Memory B cell (primary cell): ENCODE measurements at regions not wholly inside any gene's neighbourhood (a gene's known extent, or its start where the extent isn't known, plus 50 kb on each side); places are given as distances from the start of the nearest gene placed in this dataset.
"Not testable (repeated sequence)": the region's sequence is repeated elsewhere in the genome, so short reads cannot be mapped to it uniquely, and the experiment has no call there.

Experiments
- ATAC-seq: fragments of 150-1000 bp; cut with Tn5 transposase; 2 replicates; pipeline ENCODE4 v1.10.0; 2021; ENCODE audit warnings: low read depth, mild to moderate bottlenecking, moderate library complexity
- DNase-seq, 2 donors: peaks; one replicate each; pipeline ENCODE4 v3.0.0; 2022; ENCODE audit warnings: low spot score in 2 of 2
- H3K27ac Mint-ChIP-seq: one replicate; pipeline ENCODE4 v1.8.0; 2022; ENCODE audit warnings: mild to moderate bottlenecking, moderate library complexity, mixed read lengths
- H3K27me3 Mint-ChIP-seq: one replicate; pipeline ENCODE4 v1.8.0; 2022; ENCODE audit warnings: mixed read lengths
- H3K36me3 Mint-ChIP-seq: one replicate; pipeline ENCODE4 v1.8.0; 2022; ENCODE audit warnings: mild to moderate bottlenecking, mixed read lengths
- H3K4me1 Mint-ChIP-seq: one replicate; pipeline ENCODE4 v1.8.0; 2022; ENCODE audit warnings: mixed read lengths
- H3K4me3 Mint-ChIP-seq: one replicate; pipeline ENCODE4 v1.8.0; 2022; ENCODE audit warnings: mild to moderate bottlenecking, moderate library complexity, mixed read lengths
- H3K9me3 Mint-ChIP-seq: one replicate; pipeline ENCODE4 v1.8.0; 2022; ENCODE audit warnings: mixed read lengths

DNA sequence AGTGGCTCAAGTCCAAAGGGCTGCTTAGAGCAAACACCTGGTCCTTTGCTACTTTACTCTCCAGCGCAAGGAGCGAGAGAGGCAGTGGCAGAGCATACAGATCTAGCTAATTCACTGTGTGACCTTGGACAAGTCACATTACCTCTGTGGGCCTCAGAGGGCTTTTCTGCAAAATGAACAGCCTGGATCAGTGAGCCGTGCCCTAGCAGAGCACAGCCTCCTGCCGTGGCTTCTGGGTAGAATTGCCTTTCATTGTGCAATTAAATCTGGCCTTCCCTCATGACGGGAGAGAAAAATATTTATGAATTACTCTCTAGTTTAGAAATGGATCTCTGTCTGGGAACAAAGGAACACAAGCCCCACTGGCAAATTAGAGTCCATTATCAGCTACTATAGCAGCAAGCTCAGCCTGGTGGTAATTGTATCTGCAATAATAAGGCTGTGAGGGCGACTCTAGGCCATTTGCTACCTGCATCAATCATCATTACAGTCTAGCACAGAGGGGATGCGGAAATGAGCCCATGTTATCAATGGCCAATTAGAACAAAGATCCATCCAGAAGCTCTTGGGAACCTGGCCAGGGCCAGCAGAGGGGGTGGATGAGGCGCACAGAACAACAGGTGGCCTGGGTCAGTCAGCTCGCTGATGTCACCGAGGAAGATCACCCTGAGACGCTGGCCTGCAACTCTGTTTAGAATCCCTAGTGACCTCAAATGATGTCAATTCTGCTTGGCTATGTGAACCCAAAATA, 114.2 kb upstream of the LY86 start:
- ATAC-seq (no peak), DNase-seq (no peak)
- peaks cover 7% of the 10 kb centered on the region for H3K9me3 Mint-ChIP-seq
- peaks cover 4% of the 10 kb centered on the region for H3K4me1 Mint-ChIP-seq
- peaks cover 16% of the 10 kb centered on the region for H3K36me3 Mint-ChIP-seq
- H3K27ac Mint-ChIP-seq: no peak overlapping the region
- no peak overlapping the region for H3K4me3 Mint-ChIP-seq
- no peaks in the 10 kb centered on the region for H3K27me3 Mint-ChIP-seq

DNA sequence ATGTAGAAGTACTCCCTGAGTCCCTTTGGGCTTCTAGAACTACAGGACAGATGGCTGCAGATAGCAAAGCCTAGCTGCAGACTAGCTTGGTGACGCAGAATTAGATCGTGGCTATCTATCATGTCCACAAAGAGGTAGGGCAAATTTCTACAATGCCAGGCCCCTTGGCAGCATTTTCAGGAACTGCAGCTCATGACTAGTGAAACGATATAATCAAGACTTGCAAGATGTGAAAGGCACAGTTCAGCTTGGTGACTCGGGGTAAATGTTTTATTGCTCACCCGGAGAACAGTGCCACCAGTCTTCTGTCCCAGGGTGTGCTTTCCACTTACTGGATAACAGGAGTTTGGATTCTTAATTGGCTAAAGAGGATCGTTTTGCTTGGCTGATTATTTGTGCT, 108.7 kb upstream of the LY86 start:
- Mint-ChIP-seq H3K27ac (no peak overlapping the region), H3K4me1 (no peaks in the 10 kb centered on the region), H3K4me3 (no peak overlapping the region), H3K9me3 (peaks cover 3% of the 10 kb centered on the region), H3K27me3 (no peaks in the 10 kb centered on the region), H3K36me3 (peaks cover 22% of the 10 kb centered on the region)
- DNase-seq (no peak), ATAC-seq (no peak)

DNA sequence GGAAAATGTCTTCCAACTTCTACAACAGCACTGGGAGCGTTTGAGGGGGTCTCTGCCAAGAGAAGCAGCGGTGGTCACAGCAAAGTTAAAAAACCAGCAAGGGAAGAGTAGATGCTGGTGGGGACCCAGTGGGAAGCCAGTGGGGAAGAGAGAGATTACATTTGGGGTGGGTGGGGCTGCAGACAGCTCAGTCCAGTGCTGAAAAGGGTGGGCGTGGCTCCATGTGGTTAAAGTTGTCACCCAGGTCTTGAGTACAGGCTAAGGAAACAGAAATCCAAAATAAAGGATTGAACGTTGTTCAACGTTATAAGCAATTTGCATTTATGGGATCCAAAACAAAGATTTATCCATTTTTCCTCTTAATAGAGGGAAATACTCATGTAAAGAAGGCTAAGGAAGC, 106.3 kb upstream of the LY86 start:
- no peak for DNase-seq
- Mint-ChIP-seq H3K36me3 (peaks cover 18% of the 10 kb centered on the region), H3K4me1 (no peaks in the 10 kb centered on the region), H3K9me3 (peaks cover 3% of the 10 kb centered on the region), H3K27me3 (no peaks in the 10 kb centered on the region), H3K4me3 (no peak overlapping the region), H3K27ac (no peak overlapping the region)
- no peak for ATAC-seq

DNA sequence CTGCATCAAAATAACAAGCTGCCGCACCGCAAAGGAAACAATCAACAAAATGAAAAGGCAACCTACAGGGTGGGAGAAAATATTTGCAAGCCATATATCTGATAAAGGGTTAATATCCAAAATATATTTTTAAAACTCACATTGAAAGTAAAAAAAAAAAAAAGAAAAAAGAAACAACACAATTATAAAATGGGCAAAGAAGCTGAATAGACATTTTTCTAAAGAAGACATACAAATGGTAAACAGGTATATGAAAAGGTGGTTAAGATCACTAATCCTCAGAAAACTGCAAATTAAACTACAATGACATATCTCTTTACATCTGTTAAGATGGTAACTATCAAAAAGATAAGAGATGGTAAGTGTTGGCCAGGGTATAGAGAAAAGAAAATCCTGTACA, 105.4 kb upstream of the LY86 start:
- DNase-seq (no peak), ATAC-seq (no peak)
- Mint-ChIP-seq H3K27ac (no peak overlapping the region), H3K9me3 (peaks cover 3% of the 10 kb centered on the region), H3K4me1 (no peaks in the 10 kb centered on the region), H3K36me3 (peaks cover 18% of the 10 kb centered on the region), H3K27me3 (no peaks in the 10 kb centered on the region), H3K4me3 (no peak overlapping the region)

DNA sequence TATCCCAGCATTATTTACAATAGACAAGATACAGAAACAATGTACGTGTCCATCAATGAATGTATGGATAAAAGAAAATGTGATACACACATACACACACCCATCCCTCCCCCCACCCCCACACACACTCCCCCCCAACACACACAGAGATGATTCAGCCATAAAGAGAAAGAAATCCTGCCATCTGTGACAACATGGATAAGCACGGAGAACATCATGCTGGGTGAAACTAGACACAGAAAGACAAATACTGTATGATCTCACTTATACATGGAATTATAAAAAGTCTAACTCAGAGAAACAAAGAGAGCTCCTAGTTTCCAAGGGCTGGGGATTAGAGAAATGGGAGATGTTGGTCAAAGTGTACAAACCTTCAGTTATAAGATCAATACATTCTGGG, 104.8 kb upstream of the LY86 start:
- Mint-ChIP-seq H3K9me3 (peaks cover 3% of the 10 kb centered on the region), H3K27me3 (no peaks in the 10 kb centered on the region), H3K36me3 (peaks cover 18% of the 10 kb centered on the region), H3K4me3 (no peak overlapping the region), H3K27ac (no peak overlapping the region), H3K4me1 (no peaks in the 10 kb centered on the region)
- ATAC-seq (no peak), DNase-seq (no peak)

DNA sequence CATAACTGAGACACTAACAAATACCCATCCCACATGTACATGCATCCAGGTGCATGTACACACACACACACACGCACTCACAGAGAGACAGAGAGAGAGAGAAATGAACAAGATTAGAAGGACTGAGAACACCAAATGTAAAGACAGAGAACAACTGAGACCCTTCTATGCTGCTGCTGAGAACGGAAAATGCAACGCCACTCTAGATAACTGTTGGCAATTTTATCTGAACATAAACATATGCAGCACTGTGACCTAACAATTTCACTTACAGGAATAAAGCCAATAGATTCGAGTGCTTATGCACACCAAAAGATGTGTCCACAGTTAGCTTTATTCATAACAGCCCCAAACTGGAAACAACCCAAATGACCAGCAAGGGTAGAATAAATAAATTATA, 103.8 kb upstream of the LY86 start:
- Mint-ChIP-seq H3K9me3 (peaks cover 3% of the 10 kb centered on the region), H3K4me1 (no peaks in the 10 kb centered on the region), H3K27me3 (no peaks in the 10 kb centered on the region), H3K27ac (no peak overlapping the region), H3K36me3 (peaks cover 16% of the 10 kb centered on the region), H3K4me3 (no peak overlapping the region)
- no peak for ATAC-seq
- no peak for DNase-seq

DNA sequence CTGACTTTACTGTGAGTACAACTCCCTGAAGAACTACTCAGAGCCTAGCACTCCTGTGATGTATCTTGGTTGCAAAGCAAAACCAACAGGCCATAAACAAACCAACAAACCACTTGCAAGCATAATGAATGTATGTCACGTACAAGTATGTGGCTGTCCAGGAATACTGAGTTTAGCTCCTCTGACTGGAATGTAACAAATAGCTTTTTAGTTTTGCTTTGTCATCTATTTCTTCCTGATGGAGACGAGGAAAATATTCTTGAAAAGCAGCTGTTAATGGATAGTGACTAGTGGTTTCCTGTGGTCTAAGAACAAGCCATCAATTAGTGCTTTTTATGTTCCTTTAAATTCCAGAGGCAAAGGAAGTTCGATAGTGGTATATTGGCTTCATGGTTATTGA, 101.9 kb upstream of the LY86 start:
- Mint-ChIP-seq H3K9me3 (peaks cover 3% of the 10 kb centered on the region), H3K27me3 (no peaks in the 10 kb centered on the region), H3K4me3 (no peak overlapping the region), H3K4me1 (no peaks in the 10 kb centered on the region), H3K36me3 (peaks cover 12% of the 10 kb centered on the region), H3K27ac (no peak overlapping the region)
- ATAC-seq (no peak), DNase-seq (no peak)

DNA sequence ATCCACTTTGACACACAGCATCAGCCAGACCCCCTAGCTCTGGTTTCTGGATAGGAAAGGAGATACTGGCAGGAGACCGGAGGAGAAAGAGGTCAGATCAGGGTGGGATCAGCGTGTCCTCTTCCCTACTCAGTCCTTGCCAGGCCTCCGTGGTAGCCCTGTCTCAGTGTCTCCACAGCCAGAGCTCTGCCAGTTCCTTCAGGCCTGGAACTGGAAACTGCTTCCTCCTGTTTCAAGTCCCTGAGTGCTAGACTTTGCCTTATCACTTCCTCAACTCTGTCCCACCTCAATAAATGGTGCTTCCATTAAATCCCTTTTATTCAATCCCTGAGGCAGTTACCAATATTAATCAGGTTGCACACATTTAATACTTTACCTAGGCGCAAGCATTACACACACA, 96.8 kb upstream of the LY86 start:
- DNase-seq: no peak
- Mint-ChIP-seq H3K36me3 (peaks cover 7% of the 10 kb centered on the region), H3K27me3 (no peaks in the 10 kb centered on the region), H3K4me1 (no peaks in the 10 kb centered on the region), H3K27ac (no peak overlapping the region), H3K9me3 (no peaks in the 10 kb centered on the region), H3K4me3 (no peak overlapping the region)
- ATAC-seq: no peak

DNA sequence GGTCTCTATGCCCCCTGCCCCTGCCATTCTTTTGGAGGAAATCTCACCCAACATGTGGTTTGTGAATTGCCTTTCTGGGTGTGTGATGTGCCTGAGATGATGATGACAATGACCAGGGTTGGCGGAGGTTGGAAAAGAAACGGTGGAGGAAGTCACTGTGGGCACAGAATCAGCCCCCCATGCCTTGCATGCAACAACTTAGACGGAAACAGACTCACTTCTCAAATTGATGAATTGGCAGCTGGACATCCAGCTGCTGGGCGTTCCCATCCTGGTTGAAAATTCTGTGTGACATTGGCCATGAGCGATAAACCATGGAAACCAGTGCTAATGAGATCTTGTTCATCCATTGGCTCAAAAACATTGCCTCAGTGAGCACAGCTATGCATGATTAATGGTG, 95.8 kb upstream of the LY86 start:
- no peaks in the 10 kb centered on the region for H3K27me3 Mint-ChIP-seq
- ATAC-seq: no peak
- H3K4me3 Mint-ChIP-seq: no peak overlapping the region
- no peaks in the 10 kb centered on the region for H3K9me3 Mint-ChIP-seq
- peaks cover 7% of the 10 kb centered on the region for H3K36me3 Mint-ChIP-seq
- DNase-seq: no peak
- no peak overlapping the region for H3K27ac Mint-ChIP-seq
- H3K4me1 Mint-ChIP-seq: no peaks in the 10 kb centered on the region

DNA sequence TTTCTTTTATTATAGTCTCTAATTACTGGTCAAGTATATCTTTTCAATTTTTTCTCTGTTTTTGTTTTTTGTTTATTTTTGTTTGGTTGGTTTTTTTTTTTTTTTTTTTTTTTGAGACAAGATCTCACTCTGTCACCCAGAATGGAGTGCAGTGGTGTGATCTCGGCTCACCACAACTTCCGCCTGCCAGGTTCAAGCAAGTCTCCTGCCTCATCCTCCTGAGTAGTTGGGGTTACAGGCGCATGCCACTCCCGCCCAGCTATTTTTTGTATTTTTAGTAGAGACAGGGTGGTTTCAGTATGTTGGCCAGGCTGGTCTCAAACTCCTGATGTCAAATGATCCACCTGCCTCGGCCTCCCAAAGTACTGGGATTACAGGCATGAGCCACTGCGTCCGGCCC, 94.4 kb upstream of the LY86 start:
- not testable (repeated sequence) for ATAC-seq, H3K4me3 Mint-ChIP-seq, H3K36me3 Mint-ChIP-seq, H3K27me3 Mint-ChIP-seq, H3K27ac Mint-ChIP-seq, H3K9me3 Mint-ChIP-seq, H3K4me1 Mint-ChIP-seq, DNase-seq

DNA sequence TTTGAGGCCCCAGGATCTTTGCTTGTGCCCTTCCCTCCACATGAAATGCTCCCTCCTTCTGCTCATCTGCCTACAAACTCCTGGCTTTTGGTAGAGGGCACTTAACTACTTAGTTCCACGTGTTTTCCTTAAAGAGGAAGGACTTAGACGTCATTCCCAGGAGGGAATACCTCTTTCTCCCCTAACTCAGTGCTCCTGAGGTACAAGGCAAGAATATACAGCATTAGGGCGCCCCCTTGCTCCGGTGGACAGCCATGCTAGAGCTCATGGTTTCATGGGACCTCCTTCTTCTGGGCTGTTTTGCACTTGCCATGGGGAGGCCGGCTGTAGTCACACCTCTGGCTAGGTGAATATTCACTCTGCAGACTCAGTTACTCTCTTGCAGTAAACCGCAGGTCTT, 93.8 kb upstream of the LY86 start:
- Mint-ChIP-seq H3K4me3 (no peak overlapping the region), H3K27ac (peak overlapping the region; percentile 46), H3K27me3 (no peaks in the 10 kb centered on the region), H3K9me3 (no peaks in the 10 kb centered on the region), H3K36me3 (peaks cover 7% of the 10 kb centered on the region), H3K4me1 (no peaks in the 10 kb centered on the region)
- DNase-seq: peak; percentile 30 to 43
- ATAC-seq: peak; percentile 52

DNA sequence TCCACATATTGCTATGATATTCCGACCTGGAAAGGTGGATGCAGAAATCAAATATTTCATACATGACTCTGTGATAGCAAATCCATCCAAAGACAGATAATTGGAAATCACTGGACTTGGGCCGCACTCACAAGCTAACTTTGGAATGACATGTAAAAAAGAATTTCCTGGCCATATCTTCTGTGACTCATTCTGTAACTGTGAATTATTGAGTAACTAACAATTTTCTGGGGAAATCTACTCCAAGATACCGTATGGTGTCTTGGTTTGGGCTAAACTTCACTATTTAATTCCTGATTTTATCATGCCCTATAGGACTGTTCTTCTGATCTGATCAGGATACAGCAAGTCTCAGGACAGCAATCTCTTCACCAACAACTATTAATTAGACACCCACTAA, 92.7 kb upstream of the LY86 start:
- Mint-ChIP-seq H3K9me3 (no peaks in the 10 kb centered on the region), H3K4me3 (no peak overlapping the region), H3K4me1 (no peaks in the 10 kb centered on the region), H3K27me3 (no peaks in the 10 kb centered on the region), H3K36me3 (peaks cover 7% of the 10 kb centered on the region), H3K27ac (no peak overlapping the region)
- no peak for DNase-seq
- no peak for ATAC-seq

DNA sequence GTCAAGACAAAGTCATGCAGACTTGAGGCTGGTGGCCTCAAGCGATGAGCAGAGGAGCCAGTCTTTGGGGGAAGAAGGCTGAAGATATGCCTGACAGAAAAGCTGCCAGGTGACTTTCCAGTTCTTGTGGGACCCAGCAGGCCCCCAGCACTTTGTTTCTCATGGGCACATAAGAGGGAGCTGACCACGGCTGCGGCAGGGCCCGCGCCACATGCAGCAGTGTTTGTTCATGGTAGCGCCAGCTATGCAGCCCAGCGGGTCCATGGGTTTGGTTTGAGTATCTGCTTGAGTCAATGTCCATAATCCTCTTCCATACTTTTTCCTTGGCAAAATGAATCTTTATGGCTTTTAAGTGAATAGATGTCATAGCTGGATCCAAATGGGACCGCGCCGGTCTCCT, 91.0 kb upstream of the LY86 start:
- H3K4me1 Mint-ChIP-seq: no peaks in the 10 kb centered on the region
- DNase-seq (no peak), ATAC-seq (no peak)
- no peak overlapping the region for H3K27ac Mint-ChIP-seq
- no peaks in the 10 kb centered on the region for H3K27me3 Mint-ChIP-seq
- no peak overlapping the region for H3K4me3 Mint-ChIP-seq
- H3K9me3 Mint-ChIP-seq: no peaks in the 10 kb centered on the region
- H3K36me3 Mint-ChIP-seq: no peaks in the 10 kb centered on the region

DNA sequence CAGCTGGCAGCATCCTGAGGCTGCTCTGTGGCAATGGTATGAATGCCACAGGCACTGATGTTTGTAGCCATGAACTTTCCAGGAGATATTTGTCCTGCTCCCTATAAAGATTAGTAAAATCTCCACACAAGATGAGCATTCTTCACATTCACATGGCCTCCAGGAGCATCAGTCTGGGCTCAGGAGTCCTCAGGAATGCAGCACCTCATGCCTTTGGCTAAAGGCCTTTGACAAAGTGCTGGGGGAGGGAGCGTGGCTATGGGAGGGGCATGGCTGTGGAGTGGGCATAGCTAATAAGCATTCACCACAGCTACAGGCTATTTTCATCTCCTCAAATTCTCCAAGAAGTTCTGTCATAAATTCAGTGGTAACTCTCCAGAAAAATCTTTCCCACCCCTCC, 90.5 kb upstream of the LY86 start:
- Mint-ChIP-seq H3K27me3 (no peaks in the 10 kb centered on the region), H3K9me3 (no peaks in the 10 kb centered on the region)

DNA sequence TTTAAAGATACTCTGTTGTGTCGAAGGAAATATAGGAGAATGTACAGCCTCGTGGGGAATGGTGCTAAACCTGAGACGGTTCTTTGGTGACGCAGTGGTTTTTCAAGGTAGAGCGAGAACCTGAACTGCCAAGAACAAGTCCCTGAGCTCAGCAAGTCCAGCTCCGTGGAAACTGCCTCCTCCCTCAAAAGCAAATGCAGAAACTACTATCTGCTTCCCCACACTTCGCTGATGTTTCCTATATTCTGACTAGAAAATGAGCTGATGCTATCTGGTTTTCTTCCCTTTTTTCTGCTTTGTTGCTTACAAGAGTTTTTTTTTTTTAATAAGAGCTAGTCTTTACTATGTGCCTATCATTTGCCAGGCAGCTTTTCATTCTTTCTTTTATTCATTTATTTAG, 85.3 kb upstream of the LY86 start:
- no peaks in the 10 kb centered on the region for H3K27me3 Mint-ChIP-seq

More for the DNA sequence above, 90.5 kb upstream of the LY86 start:
- Mint-ChIP-seq H3K27ac (no peak overlapping the region), H3K36me3 (no peaks in the 10 kb centered on the region), H3K4me1 (no peaks in the 10 kb centered on the region), H3K4me3 (no peak overlapping the region)
- DNase-seq (no peak), ATAC-seq (no peak)

More for the DNA sequence above, 85.3 kb upstream of the LY86 start:
- Mint-ChIP-seq H3K4me3 (no peak overlapping the region), H3K27ac (no peak overlapping the region), H3K36me3 (peaks cover 2% of the 10 kb centered on the region), H3K4me1 (no peaks in the 10 kb centered on the region), H3K9me3 (no peaks in the 10 kb centered on the region)
- ATAC-seq: no peak
- DNase-seq: no peak
